Posterior cingulate gyrus (tissue), 11 donors: ENCODE measurements at regions not wholly inside any gene's neighbourhood (a gene's known extent, or its start where the extent isn't known, plus 50 kb on each side); places are given as distances from the start of the nearest gene placed in this dataset.

Experiments used
- DNase-seq, 10 donors: peaks; one replicate each; pipeline versions ENCODE4 v3.0.0 to v3.0.0-alpha.2; 2020 to 2021; ENCODE audit warnings: mixed read lengths in 3 of 10
- intact Hi-C: fragments of 100-400 bp; cut with DNase I; formaldehyde crosslinking; loops from one replicate; pipeline ENCODE4 v1.15.1; 2023

DNA sequence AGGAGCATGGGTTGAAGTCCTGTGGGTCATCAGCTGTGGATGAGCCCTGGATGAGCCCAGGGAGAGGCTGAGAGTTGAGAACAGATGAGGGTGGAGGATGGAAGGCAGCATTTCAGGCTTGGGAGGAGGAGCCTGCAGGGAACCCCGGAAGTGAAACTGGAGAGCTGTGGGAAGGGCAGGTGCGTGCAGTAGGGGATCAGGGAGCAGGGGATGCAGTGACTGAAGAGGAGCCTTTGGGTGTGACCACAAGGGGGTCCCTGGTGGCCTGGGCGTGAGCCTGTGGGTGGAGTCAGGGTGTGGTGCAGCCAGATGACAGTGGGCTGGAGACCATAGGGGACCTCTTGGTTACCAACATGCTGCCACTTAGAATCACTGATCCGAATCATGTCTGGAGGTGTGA is 115.5 kb downstream of the PAPOLA start:
- intact Hi-C loops, result no loop called here
- DNase-seq, result peak in 2 of 10 donors; percentile 55 to 67

DNA sequence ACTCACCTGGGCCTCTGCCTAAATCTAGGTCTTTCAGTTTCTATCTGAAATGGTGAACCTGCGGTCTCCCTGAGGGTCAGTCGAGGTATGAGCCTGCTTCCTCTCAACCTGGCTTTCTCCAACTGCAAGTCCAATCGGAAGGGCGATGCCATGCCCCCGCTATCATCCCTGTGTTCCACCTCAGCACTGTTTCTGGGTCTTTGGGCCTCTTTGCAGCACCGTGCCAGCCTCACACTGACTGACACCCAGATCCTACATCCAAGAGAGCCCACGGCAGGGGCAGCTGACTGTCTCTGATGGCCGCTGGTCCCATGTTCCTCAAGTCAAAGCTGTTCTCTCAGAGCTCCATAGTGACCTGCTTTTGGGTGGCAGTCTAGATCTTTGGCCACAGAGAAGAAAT is 120.7 kb downstream of the PAPOLA start:
- intact Hi-C loops, result no loop called here
- peak in 2 of 10 donors; percentile 13 to 43 for DNase-seq

DNA sequence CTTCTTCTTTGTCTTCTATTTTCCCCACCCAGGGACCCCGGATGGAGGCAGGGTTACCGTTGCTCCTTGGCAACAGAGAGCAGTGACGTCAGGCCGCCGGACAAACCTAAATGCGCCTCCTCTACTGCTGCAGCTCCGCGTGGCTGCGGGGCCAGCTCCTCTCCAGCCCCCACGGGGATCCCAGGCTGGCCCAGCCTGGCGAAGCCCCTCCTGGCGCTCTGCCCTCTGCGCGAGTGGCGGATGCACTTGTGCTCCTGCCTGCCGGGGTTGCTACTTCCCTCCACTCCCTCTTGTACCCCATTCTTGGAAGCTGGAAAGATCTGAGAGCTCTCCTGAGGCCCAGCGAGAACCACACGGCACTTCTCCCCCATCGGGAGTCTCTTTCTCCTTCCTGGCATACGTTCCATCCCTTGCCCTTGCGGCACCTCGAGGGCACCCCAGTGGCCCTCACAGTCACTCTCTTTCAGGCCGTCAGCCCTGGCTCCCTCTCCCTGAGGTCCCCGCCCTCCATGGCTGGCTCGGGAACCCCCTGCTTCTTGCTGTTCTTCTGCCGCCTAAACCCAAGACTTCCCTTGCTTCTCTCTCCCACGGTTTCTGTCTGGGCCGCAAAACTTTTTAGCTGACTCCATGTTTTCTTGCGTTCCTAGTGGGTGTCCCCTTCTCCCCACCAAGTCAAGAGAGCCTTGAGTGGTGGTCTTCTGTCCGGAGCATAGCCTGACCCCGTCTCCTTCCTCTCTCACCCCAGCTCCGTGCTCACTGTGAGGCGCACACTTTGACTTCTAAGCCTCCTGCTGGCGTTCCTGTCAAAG is 121.7 kb downstream of the PAPOLA start:
- peak in 1 of 10 donors; percentile 73 for DNase-seq
- intact Hi-C loops, result no loop called here

DNA sequence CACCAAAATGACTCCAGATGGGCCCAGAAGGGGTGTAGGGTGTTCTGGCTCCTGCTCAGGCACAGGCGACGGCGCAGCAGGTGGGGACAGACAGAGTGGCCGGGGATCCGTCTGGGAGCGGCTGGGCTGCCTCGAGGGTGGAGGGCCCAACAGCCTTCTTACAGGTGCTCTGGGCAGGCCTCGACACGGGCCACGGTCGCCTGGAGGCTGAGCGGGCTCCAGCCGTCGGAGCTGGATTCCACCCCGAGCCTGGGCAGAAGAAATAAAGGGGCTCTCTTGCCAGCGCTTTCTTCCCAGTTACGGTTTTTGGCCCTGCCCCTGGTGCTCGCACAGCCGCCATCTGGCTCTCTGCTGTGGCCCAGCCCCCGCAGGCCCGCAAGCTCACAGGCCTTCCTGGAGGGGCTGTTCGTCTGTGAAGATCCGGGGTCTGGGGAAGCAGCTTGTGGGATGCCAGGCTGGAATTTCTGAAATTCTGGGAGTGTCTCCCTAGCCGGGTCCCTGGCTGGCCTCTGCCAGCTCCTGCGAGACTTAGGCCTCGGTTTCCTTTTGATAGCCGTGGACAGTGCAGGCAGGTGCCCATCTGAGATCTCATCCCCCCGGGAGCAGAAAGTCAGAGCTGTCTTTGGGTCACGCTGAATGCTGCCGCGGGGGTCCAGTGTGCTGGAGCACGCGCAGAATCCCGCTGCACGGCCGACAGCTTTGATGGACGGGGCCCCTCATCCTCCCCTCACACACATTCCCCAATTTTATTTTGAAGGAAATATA is 122.7 kb downstream of the PAPOLA start:
- intact Hi-C loops, result no loop called here
- peak in 1 of 10 donors; percentile 69 for DNase-seq

DNA sequence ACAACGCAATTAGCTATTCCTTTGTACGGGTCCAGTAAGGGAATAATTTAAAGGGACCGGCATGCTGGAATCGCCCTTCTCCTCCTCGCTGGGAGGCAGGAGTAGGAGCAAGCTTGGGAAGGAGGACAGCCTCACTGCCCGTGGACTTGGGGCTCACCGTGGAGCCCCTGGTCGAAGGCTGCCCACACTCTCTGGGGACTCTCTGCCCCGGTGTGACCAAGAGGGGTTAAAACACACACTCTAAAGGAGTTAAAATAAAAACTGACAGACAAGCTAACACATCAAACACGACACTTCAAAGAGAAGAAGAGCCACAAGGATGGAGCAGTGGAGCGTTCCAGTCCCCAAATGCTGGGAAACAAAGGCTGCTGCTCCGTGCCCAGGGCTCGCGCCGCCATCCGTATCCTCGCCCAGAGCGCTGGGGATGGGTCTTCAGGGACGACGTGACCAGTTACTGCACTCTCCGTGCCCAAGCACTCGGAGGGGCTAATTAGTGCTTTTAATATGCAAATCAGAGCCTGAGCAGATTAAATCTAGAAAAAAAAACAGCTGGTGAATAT is 123.3 kb downstream of the PAPOLA start:
- intact Hi-C loops, result no loop called here
- peak in 1 of 10 donors; percentile 45 for DNase-seq

DNA sequence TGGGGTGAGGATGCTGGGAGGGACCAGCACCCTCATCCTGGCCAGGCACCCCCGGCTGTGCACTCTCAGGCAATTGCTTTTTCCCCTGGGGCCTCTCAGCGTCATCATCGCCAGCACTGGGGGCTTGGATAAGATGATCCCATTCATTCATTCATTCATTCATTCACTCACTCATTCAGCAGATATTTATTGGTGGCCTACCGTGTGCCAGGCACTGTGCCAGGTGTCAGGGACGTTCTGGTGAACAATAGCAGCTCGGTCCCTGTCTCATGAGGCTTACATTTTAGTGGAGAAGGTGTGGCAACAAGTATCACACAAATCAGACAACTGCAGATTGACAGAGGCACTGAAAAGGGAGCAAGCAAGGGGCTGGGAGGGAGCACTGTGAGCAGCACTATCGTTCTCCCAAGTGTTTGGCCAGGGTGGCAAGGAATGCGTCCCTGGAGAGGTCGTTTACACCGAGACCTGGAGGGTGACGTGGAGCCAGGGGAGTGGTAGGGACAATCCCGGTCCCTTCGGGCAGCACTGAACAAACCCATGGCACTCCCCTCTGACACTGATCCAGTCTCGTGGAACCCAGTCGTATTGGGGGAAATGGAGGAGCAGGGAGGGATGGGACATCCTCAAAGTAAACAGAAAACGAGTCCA is 124.1 kb downstream of the PAPOLA start:
- peak in 1 of 10 donors; percentile 75 for DNase-seq
- intact Hi-C loops, result no loop called here

DNA sequence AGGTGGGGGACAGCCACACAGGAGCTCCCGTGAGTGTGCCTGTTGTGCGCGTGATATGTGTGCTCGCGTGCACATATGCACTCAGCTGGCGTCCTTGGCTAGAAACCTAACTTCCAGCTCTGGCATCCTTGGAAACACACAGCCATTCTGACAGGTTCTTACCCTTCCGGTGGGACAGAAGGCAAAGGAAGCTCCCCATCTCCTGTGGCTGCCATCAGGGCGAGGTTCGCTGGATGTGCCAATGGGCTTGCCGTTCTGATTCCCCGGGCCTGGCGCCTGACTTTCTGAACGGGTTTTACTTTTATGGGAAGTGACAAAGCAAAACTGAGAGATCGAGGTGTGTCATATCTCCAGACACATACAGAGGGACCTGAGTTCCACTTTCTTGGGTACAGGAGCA is 124.7 kb downstream of the PAPOLA start:
- intact Hi-C loops, result no loop called here
- peak in 1 of 10 donors; percentile 52 for DNase-seq

DNA sequence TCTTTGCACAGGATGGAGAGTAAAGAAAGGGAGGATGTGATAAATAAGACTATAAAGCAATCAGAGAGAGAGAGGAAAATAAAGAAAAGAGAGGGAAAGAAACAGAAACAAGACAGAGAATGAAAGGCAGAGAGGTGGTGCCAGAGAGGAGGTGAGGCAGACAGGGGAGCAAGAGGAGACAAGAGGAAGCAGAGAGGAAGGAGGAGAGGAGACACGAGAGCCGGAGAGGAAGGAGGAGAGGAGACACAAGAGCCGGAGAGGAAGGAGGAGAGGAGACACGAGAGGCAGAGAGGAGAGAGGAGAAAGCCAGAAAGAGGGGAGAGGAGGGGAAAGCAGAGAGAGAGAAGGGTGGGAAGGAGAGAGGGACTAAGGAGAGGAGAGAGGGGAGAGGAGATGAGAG is 125.2 kb downstream of the PAPOLA start:
- no peak for DNase-seq
- intact Hi-C loops, result no loop called here

DNA sequence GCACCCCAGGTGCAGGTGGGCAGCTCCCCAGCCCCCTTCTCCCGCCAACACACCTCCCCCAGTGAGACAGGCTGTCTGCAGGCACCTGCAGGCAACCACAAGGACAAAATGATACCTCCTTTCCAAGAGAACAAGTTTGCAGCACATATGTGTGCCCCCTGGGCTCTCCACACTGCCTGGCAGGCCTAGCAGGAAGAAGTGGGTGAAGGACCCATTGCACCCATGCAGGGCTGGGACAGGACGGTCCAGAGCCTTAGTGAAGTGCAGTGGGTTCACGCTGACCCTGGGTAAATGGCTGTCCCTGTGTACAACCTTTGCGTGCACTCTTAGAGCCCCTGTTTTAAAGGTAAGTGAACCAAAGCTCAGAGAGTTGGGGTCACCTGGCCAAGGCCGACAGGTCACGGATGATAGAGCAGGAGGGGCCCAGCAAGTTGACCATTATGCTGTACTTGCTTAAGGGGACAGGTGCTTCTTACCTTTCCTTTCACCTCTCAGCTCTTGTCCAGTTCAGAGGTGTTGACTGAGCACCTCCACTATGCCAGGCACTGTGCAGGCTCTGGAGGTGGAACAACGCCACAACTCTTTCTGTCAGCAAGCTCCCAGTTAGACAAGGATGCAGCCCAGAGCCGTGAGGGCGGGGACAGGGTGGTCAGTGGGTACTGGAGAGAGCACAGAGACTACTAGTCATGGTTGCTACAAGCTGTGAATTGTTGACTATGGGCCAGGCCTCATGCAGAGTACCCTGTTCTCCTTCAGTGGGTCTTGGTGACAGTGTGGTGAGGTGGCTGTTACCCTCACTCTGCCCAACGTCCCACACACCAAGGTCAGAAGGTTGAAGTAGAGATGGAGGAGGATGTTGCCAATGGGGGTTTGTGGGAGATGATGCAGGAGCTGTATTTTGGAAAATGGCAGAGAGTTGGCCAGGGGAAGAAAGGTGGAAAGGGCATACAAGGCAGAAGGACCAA is 125.9 kb downstream of the PAPOLA start:
- intact Hi-C loops, result no loop called here
- DNase-seq, result peak in 1 of 10 donors; percentile 22

DNA sequence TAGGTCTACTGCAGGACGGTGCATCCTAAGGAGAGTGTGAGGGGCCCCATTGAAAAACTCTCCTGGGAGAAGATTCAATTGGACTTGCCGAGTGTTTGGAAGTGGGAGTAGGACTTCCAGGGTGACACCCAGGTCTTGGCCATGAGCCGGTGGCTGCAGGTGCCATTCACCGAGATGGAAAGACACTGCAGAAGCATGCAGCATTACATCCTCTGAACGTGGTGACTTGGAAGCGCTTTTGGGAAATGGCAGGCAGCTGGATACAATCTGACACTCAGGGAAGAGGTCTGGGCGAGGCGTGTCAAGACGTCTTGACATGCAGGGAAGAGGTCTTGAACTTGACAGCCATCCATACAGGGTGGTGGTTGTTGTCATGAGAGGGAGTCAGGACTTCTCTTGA is 126.9 kb downstream of the PAPOLA start:
- intact Hi-C loops, result no loop called here
- no peak for DNase-seq

DNA sequence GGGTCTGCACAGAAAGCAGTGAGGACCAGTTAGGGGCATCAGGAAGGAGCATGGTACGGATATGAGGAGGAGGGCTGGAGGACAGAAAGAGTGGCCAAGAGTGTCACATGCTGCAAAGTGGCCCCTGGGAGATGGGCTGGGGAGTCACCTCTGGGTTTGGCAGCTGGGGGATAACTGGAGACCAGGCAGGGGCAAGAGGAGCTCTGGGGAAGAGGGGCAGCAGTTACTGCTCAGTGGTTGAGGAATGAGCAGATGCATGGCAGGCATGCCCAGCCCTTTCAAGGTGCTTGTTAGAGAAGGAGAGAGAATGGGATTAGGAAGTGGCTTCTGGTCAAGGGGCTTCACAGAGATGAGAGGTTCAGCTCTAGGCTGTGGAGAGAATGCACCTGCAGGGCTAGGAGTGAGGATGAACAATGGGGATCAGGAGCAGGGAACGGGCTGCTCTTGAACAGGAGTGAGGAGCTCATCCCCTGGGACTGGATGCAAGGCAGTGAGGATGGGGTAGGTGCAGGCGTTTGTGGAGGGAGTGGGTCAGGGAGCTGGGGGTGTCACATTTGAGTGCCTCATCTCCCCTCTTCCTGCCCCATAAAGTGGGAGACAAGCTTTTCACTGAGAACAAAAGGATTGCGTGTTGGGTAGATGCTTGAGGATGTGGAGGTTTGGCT is 127.5 kb downstream of the PAPOLA start:
- intact Hi-C loops, result no loop called here
- peak in 1 of 10 donors; percentile 17 for DNase-seq

DNA sequence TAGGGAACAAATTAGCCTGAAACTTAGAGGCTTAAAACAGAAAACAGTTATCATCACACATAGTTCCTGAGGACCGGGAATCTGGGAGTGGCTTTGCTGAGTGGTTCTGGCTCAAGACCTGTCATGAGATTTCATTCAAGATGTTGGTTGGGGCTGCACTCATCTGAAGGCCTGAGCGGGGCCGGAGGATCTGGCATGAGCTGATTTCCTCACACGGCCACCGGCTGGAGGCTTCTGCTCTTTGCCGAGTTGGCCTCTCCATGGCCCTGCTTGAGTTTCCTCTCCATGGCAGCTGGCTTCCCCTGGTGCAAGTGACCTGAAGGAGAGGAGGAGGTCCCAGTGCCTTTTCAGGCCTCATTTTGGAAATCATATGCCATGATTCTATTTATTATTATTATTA is 128.1 kb downstream of the PAPOLA start:
- intact Hi-C loops, result no loop called here
- peak in 1 of 10 donors; percentile 57 for DNase-seq

DNA sequence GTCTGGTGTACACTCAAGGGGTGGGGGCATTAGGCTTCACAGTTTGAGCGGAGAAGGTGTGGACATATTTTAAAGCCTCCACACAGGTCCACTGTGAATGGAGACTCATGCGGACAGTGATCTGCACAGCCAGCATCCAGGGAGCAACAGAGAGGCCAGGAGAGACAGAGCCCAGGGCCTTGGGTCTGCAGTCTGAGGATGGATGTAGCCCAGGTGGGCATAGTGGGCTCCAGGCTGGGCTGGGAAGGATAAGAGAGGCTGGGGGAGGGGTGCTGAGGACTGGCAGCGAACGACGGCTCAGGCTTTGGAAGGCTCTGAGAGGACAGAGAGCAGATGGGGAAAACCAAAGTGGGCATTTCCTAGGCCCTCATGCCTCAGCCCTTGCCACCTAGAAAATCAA is 128.8 kb downstream of the PAPOLA start:
- intact Hi-C loops, result no loop called here
- DNase-seq, result peak in 1 of 10 donors; percentile 11

DNA sequence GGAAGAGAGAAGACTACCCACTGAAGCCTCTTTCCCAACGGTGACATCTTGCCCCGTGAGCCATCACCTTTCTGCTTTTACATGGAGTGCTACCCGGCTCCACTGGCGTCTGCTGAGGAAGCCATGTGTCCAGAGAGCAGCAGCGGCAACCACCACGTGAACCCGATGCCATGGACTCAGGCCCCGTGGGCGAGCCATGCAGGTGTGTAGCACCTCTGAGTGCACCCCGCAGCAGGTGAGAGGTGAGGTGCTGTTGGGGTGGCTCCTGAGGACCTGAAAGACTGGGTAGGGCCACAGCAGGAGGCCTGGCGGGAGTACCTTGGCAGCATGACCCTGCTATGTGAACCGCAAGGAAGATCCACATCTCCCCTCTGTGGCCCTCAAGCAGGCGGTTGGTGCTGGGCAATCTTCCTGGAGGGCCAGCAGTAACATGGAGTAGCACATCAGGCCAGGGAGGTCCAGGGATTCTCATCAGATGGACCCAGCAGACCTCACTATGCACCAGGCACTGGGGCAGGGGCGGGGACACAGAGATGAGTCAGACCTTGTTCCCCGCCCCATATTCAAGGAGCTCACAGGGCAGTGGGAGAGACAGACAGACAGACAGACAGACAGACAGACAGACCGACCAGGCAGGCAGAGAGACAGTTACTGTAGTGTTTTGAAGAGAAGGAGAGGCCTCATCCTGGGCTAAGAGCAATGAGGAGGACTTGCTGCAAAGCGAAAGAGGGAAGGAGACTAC is 129.6 kb downstream of the PAPOLA start:
- intact Hi-C loops, result no loop called here
- DNase-seq, result peak in 1 of 10 donors; percentile 68

DNA sequence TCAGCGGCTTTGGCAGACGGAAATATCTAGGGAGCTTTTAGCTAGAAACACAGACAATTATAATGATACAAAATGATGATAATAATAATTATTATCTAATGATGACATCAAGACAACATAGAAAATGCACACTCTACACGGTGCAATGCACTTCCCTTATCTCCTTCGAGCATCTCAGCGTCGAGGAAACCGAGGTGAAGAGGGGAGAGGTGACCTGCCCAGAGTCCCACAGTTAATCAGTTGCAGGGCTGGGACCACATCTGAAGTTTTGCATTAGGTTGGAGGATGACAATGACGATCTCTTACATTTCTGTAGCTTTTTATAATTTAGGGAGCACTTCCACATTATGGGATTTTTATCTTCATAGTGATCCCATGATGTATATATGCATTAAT is 130.2 kb downstream of the PAPOLA start:
- no peak for DNase-seq
- intact Hi-C loops, result no loop called here

DNA sequence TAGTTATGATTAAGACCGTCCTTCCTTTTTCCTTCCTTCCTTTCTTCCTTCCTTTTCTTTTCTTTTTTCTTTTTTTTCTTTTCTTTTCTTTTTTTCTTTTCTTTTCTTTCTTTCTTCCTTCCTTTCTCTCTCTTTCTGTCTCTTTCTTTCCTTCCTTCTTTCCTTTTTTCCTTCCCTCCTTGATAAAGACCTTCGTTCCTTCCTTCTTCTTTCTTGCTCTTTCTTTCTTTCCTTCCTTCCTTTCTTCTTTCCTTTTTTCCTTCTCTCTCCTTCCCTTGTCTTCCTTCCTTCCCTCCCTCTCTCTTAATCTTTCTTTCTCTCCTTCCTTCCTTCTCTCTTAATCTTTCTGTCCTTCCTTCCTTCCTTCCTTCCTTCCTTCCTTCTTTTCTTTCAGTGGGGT is 130.9 kb downstream of the PAPOLA start:
- intact Hi-C loops, result no loop called here

DNA sequence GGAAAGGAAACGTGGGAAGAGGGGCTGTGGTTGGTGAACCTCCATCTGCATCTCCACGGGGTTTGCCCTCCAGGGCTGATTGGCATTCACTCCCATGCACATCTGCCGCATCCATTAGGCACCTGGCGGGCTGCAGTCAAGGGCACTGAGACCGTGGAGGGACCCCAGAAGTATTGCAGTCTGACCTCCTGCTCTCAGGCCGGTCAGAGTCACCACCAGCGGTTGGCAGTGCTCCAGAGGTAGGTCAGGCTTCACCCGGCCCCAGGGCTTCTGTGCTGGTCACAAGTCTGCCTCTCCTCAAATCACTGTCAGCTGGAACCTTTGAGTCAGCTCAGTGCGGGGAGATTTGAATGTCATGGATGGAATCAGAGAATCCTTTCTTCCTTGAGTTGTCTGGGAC is 132.3 kb downstream of the PAPOLA start:
- no peak for DNase-seq
- intact Hi-C loops, result no loop called here

More for the DNA sequence above, 130.9 kb downstream of the PAPOLA start:
- DNase-seq, result no peak

DNA sequence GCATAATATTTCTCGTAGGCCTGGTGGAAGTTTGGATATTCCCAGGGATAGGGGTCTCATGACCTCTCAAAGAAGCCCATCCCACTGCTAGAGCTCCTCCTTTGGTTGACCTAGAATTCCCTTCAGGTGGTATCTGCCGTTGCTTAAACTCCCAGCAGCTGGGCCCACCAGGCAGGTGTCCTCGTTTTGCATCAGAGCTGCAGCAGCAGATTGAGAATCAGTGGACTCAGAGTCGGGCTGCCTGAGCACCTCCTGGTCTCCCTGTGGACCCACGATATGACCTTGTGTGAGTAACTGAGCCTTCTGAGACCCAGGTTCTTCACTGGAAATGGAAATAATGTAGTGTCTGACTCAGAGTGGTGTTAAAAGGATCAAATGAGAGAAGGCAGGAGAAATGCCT is 132.7 kb downstream of the PAPOLA start:
- DNase-seq, result peak in 1 of 10 donors; percentile 80
- intact Hi-C loops, result no loop called here

DNA sequence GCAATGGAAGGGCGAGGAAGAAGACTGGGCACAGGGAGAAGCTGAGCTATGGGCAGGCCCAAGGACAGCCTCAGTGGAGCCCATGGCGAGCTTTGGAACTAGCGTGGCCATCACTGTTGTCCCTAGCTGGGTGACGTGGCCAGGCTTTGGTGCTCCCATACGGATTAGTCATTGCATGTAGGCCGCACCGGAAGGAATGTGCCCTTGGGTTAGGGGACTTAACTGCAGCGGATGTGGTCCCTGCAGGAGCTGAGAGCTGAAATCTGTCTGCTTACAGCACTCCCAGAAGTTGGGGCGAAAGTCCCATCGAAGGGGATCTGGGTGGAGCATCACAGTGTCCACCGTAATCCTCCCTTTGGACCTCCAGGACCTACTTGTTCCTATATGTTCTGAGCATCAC is 133.7 kb downstream of the PAPOLA start:
- DNase-seq, result peak in 1 of 10 donors; percentile 57
- intact Hi-C loops, result no loop called here
